Thoracic aorta (tissue), 2 donors: ENCODE measurements at regions not wholly inside any gene's neighbourhood (a gene's known extent, or its start where the extent isn't known, plus 50 kb on each side); places are given as distances from the start of the nearest gene placed in this dataset.
"Not testable (repeated sequence)": the region's sequence is repeated elsewhere in the genome, so short reads cannot be mapped to it uniquely, and the experiment has no call there.

Experiments used
- ATAC-seq: fragments of 150-250 bp; one replicate; pipeline ENCODE4 v1.8.0; 2017; ENCODE audit warnings: low read depth; ENCODE audit not compliant: insufficient number of reproducible peaks, low FRiP score
- DNase-seq: peaks from one replicate; pipeline ENCODE4 v3.0.0-alpha.2; 2020; ENCODE audit warnings: low spot score
- H3K27ac ChIP-seq, 2 donors: fragments of 200-600 bp; sonication (generic); 1 replicate in 1 of 2; 2 replicates in 1 of 2; pipeline ENCODE4 v1.5.1; 2016; ENCODE audit warnings: mild to moderate bottlenecking in 2 of 2, moderate library complexity in 2 of 2
- H3K27me3 ChIP-seq: fragments of 200-600 bp; sonication (generic); replicated peaks from 2 replicates; pipeline ENCODE4 v1.6.0; 2016; ENCODE audit warnings: mild to moderate bottlenecking; ENCODE audit not compliant: insufficient read depth
- H3K36me3 ChIP-seq: fragments of 200-600 bp; sonication (generic); one replicate; pipeline ENCODE4 v1.5.1; 2016
- H3K4me1 ChIP-seq, 2 donors: fragments of 200-600 bp; sonication (generic); 1 replicate in 1 of 2; 2 replicates in 1 of 2; pipeline versions ENCODE4 v1.5.1 to v1.6.0; 2016; ENCODE audit warnings: low read depth in 2 of 2, mild to moderate bottlenecking in 1 of 2; ENCODE audit not compliant: control insufficient read depth in 1 of 2
- H3K4me3 ChIP-seq: fragments of 200-600 bp; sonication (generic); 2 replicates; pipeline ENCODE4 v1.5.1; 2016; ENCODE audit warnings: mild to moderate bottlenecking
- H3K9me3 ChIP-seq: fragments of 200-600 bp; sonication (generic); 2 replicates; pipeline ENCODE4 v1.5.1; 2016
- CTCF ChIP-seq: fragments of 200-600 bp; sonication (generic); IDR thresholded peaks from one replicate; pipeline ENCODE4 v1.5.1; 2019; ENCODE audit warnings: antibody characterized with exemption

- H3K4me1 ChIP-seq: no peaks in the 10 kb centered on the region
- no peak overlapping the region for H3K27ac ChIP-seq
- no peak for TF ChIP-seq CTCF
- DNase-seq: no peak
- no peaks in the 10 kb centered on the region for H3K36me3 ChIP-seq
- no peaks in the 10 kb centered on the region for H3K27me3 ChIP-seq
- ATAC-seq: no peak
- H3K4me3 ChIP-seq: no peak overlapping the region
- no peaks in the 10 kb centered on the region for H3K9me3 ChIP-seq
These were observed 258.3 kb downstream of the SRGAP2C start for GRCh38 chr1:121443001-121443540.

GRCh38 chr1:121444096-121444495 is 259.3 kb downstream of the SRGAP2C start:
- Histone ChIP-seq H3K4me3 (no peak overlapping the region), H3K9me3 (no peaks in the 10 kb centered on the region), H3K27ac (no peak overlapping the region), H3K36me3 (no peaks in the 10 kb centered on the region), H3K27me3 (no peaks in the 10 kb centered on the region), H3K4me1 (no peaks in the 10 kb centered on the region)
- TF ChIP-seq CTCF: no peak
- no peak for ATAC-seq
- DNase-seq: no peak

- H3K27ac ChIP-seq: no peak overlapping the region
- H3K9me3 ChIP-seq: no peaks in the 10 kb centered on the region
- H3K4me3 ChIP-seq: no peak overlapping the region
- H3K36me3 ChIP-seq: no peaks in the 10 kb centered on the region
- no peak for TF ChIP-seq CTCF
- no peaks in the 10 kb centered on the region for H3K4me1 ChIP-seq
- DNase-seq: no peak
- ATAC-seq: no peak
- H3K27me3 ChIP-seq: no peaks in the 10 kb centered on the region
These were observed 260.9 kb downstream of the SRGAP2C start for GRCh38 chr1:121445679-121446078.

GRCh38 chr1:121447280-121447923 is 262.6 kb downstream of the SRGAP2C start:
- H3K4me1 ChIP-seq, H3K9me3 ChIP-seq, H3K27ac ChIP-seq, DNase-seq, H3K4me3 ChIP-seq, H3K27me3 ChIP-seq, H3K36me3 ChIP-seq, ATAC-seq: not testable (repeated sequence)
- peak; percentile 52 for TF ChIP-seq CTCF

GRCh38 chr1:121448064-121448463 is 263.3 kb downstream of the SRGAP2C start:
- H3K4me3 ChIP-seq, H3K4me1 ChIP-seq, H3K27me3 ChIP-seq, ATAC-seq, DNase-seq, H3K27ac ChIP-seq, H3K36me3 ChIP-seq, H3K9me3 ChIP-seq: not testable (repeated sequence)

GRCh38 chr1:121448851-121449250 is 264.1 kb downstream of the SRGAP2C start:
- no peaks in the 10 kb centered on the region for H3K4me1 ChIP-seq
- no peaks in the 10 kb centered on the region for H3K9me3 ChIP-seq
- no peak overlapping the region for H3K4me3 ChIP-seq
- H3K27me3 ChIP-seq: no peaks in the 10 kb centered on the region
- no peaks in the 10 kb centered on the region for H3K36me3 ChIP-seq
- DNase-seq: no peak
- H3K27ac ChIP-seq: no peak overlapping the region
- no peak for ATAC-seq
- no peak for TF ChIP-seq CTCF
